Left lobe of liver (tissue), 2 donors: ENCODE measurements at regions not wholly inside any gene's neighbourhood (a gene's known extent, or its start where the extent isn't known, plus 50 kb on each side); places are given as distances from the start of the nearest gene placed in this dataset.
"Not testable (repeated sequence)": the region's sequence is repeated elsewhere in the genome, so short reads cannot be mapped to it uniquely, and the experiment has no call there.

Experiments
- ATAC-seq: fragments of 200-7000 bp; cut with Tn5 transposase; one replicate; pipeline ENCODE4 v1.9.1; 2020; ENCODE audit warnings: mild to moderate bottlenecking, moderate library complexity
- DNase-seq: peaks from one replicate; pipeline ENCODE4 v3.0.0-alpha.2; 2020; ENCODE audit warnings: low spot score
- donor health status: DM: no; HTN: no; CAD: no; lungs with moderate emphysema.
- donor health status: DM: no; HTN: yes; CAD: no.

DNA sequence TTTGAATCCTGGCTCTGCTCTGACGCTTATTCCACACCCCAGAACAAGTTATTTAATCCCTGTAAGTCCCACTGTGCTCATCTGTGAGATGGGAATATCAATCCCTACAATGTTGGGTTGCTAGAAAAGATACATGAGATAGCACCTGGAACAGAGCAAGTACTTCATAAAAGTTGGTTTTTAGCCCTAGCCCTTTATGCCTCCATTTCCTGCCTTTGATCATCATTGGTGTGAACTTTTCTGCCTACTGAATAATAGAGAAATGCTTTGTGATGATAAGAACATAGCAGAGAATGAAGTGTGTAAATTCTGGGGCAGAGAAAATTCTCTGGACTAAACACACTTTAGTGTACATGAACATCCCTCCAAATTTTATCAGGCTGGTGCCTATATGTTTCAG lies 90.3 kb upstream of the RANBP6 start:
- DNase-seq (no peak), ATAC-seq (no peak)

DNA sequence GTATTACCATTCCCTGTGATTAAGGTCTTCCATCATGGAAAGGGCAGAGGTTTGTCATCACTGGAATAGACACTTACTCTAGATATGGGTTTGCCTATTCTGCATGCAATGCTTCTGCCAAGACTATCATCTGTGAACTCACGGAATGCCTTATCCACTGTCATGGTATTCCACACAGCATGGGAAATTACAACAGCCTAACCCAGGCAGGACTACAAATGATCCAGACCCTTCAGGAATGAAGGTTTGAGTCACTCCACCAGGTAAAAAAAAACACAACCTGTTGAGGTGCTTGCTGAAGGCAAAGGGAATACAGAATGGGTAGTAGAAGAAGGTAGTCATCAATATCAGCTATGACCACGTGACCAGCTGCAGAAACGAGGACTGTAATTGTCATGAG lies 89.0 kb upstream of the RANBP6 start:
- DNase-seq, ATAC-seq: not testable (repeated sequence)

DNA sequence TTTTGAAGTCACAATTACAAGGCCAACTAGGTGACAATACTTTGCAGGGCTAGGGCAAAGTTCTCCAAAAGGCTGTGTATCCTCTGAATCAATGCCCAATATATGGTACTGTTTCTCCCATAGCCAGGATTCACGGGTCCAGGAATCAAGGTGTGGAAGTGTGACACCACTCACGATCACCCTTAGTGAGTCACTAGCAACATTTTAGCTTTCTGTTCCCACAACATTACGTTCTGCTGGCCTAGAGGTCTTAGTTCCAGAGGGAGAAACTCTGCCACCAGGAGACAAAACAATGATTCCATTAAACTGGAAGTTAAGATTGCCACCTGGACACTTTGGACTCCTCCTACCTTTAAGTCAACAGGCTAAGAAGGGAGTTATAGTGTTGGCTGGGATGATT lies 88.5 kb upstream of the RANBP6 start:
- ATAC-seq, DNase-seq: not testable (repeated sequence)

DNA sequence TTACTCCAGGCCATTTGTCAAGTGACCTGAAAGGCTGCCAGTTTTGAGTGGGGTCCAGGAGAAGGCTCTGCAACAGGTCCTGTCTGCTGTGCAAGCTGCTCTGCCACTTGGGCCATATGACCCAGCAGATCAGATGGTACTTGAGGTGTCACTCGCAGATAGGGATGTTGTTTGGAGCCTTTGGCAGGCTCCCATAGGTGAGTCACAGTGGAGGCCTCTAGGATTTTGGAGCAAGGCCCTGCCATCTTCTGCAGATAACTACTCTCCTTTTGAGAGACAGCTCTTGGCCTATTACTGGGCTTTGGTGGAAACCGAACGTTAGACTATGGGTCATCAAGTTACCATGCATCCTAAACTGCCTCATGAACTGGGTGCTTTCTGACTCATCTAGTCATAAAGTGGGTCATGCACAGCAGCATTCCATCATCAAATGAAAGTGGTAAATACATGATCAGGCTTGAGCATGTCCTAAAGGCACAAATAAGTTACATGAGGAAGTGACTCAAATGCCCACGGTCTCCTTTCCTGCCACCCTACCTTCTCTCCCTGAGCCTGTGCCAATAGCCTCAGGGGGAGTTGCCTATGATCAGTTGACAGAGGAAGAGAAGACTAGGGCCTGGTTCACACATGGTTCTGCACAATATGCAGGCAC lies 87.0 kb upstream of the RANBP6 start:
- not testable (repeated sequence) for DNase-seq, ATAC-seq

DNA sequence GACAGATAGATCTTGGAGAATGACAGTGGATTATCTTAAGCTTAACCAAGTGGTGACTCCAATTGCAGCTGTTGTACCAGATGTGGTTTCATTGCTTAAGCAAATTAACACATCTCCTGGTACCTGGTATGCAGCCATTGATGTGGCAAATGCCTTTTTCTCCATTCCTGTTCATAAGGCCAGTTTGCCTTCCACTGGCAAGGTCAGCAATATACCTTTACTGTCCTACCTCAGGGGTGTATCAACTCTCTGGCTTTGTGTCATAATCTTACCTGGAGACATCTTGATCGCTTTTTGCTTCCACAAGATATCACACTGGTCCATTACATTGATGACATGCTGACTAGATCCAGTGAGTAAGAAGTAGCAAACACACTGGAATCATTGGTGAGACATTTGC lies 86.3 kb upstream of the RANBP6 start:
- DNase-seq, ATAC-seq: not testable (repeated sequence)

DNA sequence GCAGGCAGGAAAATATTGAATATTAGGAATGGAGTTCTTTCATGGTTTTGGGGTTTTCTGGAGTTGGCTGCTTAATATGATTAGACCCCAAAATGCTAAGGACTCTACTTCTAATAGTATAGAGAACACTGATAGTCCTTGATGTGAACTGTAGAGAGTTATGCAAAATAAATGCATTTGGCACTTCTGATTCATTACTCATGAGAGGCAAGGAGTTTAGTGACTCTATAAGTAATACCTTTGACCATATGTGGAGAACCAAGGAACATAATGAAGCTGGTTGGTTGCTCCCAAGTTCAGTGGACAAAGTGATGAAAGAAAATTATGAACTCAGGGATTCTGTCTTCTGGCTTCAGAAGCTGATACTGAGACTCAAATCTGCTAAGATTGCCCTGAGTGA lies 83.9 kb upstream of the RANBP6 start:
- not testable (repeated sequence) for DNase-seq, ATAC-seq

DNA sequence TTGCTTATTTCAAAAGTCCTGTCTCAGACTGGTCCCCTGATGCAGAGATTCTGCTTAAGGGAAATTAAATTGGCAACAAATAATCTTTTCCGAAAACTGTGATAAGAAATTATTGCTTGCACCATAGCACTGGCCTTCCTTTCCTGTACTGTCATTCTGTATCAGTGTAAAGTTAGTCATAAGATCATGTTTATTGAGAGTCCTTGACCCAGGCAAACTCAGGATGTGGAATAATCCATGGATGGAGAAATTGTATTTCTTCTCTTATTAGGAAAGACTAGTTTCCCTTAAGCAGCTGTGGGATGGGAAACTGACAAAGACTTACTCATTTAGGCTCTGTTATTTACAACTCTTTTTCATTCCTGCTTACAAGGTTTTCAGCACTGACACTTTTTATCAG lies 83.0 kb upstream of the RANBP6 start:
- peak; percentile 15 for ATAC-seq
- DNase-seq = no peak

DNA sequence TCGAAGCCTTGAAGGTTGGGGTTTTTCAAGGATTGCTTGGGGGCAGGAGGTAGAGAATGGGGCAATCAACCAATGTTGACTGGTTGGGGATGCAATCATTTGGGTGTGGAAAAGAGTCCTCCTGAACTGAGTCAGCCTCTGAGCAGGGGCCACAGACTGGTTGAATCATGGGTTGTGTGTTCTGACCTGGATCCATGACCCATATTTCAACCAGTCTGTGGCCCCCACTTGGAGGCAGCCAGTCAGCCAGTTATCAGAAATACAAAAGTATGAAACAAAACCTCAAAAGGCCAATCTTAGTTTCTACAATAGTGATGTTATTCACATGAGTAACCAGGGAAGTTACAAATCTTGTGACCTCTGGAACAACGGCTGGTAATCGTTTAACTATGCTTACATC lies 81.4 kb upstream of the RANBP6 start:
- DNase-seq (no peak), ATAC-seq (no peak)

DNA sequence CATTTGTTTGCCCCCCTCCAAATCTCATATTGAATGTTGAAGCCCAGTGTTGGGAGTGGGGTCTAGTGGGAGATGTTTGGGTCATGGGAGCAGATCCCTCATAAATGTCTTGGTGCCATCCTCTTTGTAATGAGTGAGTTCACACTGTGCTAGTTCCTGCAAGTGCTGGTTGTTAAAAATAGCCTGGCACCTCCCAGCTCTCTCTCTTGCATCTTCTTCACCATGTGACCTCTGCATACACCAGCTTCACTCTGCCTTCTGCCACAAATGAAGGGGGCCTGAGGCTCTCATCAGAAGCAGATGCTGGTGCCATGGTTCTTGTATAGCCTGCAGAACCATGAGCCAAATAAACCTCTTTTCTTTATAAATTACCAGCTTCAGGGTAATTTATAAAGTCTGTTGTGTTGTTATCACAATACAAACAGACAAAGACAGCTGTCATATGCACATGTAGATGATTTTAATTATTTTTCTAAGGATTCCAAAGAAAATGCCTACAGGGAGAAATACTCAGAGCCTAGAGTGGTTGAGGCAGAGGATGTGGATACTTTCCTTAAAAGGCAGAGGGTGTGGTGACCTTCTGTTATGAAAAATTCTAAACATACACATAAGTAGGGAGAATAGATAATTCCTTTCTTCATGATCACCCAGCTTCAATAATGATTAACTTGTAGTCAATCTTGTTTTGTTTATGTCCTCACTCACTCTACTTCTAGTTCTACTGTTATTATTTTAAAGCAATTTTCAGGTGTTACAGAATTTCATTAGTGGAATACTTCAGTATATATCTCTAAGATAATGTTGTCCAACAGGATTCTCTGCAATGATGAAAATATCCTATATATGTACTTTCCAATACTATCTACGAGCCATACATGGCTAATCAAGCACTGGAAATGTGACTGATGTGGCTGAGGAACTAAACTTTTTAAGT lies 75.1 kb upstream of the RANBP6 start:
- DNase-seq (no peak), ATAC-seq (no peak)

DNA sequence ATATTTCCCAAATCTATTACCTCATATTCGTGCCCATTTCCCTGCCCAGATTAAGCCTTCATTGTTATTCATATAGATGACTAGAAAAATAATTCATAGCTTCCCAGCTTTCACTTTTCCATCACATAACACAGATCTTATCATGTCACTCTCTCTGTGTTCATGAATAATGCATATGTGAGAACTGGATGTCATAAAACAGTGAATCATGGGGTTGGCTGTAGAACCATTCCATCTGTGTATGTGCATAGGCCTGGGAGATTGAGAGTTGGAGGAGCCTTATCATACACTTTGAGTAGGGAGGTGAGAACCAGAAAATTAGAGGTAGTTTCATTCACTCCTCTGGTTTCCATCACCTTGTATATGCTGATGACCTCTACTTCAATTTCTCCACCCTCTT lies 73.9 kb upstream of the RANBP6 start:
- DNase-seq (no peak), ATAC-seq (no peak)

DNA sequence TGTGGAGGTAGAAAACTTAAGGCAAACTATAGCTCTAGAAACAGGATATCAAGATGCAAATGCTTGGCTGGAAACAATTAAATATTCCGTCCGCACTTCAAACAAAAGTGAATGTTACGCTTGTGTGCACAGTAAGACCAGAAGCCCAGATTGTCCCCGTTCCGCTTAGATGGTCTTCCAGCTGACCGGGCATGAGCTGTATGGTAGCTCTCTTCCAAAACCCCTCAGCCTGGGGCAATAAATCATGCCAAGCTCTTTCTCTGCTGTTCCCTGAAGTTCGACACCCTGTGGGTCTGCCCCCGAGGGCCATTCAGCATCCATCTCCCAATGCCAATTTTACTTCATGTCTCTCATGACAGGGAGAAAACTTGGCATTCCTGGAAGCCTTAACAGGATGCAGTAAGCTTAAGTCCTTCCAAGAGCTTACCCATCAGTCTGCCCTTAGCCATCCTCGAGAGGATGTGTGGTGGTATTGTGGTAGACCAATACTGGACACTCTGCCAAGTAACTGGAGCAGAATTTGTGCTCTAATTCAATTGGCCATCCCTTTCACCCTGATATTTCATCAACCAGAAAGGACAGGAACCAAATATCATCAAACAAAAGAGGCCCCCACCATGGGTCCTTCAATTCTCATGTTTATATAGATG lies 70.7 kb upstream of the RANBP6 start:
- ATAC-seq (no peak), DNase-seq (no peak)

DNA sequence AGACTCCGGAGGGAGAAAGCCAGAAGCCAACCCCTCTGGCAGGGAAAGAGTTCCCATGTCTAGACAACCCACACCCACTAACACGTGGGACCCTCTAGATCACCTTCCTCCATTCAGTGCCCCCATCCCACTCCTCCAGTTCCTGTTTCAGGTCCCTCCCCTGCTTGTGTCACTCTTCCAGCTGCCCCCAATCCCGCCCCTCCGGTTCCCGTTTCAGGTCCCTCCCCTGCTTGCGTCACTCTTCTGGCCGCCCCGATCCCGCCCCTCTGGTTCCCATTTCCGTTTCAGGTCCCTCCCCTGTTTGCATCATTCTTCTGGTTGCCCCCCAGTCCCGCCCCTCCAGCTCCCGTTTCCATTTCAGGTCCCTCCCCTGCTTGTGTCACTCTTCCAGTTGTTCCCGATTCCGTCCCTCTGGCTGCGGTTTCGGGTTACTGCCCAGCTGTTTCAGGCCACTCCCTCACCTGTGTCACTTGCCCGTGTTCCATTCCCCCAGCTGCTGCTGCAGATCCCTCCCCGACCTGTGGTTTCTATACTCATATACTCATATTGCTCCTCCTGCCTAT lies 64.8 kb upstream of the RANBP6 start:
- ATAC-seq (peak; percentile 96), DNase-seq (peak; percentile 81)

DNA sequence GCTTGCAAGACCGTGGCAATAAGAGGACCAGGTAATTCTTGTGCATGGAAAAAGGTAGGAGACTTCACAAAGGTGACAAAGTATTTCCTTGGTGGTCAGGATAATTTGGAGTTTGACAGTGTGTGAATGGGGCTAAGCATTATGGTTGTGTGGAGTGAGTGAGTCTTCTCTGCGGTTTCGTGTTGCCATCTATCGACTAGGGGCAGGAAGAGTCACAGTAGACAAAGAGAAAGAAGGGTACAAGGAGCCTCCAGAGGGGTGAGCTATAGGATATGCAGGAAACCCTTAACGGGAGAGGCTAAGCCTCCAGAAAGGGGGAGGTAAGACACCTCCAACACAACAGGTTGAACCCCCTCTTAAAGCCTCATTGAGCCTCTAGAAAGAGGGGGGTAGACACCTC lies 64.0 kb upstream of the RANBP6 start:
- DNase-seq (no peak), ATAC-seq (no peak)

DNA sequence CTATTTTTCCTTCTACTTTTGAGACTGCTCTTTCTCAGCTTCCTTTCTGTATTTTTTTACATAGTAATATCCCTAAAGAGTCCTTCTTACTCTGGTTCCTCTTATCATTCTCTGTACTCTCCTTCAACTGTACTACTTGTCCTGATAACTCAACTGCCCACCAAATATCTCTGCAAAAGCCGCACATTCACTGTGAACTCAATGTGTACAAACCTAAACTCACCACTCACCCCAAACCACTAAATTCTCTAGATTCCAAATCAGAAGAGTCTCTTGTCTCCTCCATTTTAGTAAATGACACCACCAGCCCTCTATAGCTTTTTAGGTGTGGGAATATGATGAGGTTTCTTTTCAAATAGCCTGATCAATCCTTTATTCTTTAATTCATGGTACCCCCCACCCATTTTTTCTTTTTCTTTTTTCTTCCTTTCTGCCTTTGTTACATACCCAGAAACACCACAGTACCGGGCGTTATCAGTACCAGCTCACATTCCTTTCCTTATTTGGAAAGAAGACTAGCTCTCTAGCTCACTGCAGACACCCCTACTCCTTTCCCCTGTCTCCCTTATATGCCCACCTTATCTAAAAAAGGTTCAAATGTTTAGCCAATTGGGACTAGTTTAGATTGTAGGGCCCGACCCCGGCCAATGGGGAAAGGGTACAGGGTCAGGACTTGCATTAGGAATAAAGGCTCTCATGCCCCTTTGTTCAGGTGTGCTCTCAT lies 63.1 kb upstream of the RANBP6 start:
- DNase-seq = no peak
- no peak for ATAC-seq

DNA sequence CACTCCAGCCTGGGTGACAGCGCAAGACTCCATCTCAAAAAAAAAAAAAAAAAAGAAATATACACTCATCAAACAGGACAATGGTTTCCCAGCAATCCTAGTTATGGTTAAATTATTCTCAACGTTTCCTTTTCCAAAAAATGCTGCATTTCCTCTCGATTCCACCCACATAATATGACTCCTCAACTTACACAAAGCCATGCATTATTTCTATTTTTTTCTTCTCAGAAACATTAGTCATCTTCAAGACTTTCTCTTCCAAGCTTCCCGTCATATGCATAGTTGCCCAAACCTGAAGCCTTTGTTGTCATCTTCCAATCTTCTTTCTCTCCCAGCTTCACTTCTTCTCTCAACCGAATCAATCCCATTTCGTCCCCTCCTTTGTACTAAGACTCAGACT lies 61.4 kb upstream of the RANBP6 start:
- ATAC-seq = no peak

DNA sequence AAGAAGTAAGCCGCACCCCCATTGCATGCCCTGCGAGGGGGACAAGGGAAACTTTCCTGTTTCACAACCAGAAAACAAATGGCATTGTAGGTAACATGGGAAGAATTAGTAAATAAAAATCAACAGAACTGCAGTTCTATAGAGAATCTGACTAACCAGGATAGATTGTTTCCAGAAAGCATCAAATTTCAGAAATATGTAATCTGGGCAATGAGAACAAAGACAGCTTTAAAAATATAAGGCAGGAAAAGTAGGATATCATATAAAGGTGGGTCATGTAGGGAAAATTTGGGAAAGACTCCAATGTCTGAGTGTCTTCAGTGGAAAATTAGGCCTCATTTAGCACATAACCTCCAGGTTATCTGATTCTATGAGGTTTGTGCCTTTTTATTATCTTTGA lies 58.3 kb upstream of the RANBP6 start:
- ATAC-seq = no peak

More for the DNA sequence above, 61.4 kb upstream of the RANBP6 start:
- DNase-seq = no peak

DNA sequence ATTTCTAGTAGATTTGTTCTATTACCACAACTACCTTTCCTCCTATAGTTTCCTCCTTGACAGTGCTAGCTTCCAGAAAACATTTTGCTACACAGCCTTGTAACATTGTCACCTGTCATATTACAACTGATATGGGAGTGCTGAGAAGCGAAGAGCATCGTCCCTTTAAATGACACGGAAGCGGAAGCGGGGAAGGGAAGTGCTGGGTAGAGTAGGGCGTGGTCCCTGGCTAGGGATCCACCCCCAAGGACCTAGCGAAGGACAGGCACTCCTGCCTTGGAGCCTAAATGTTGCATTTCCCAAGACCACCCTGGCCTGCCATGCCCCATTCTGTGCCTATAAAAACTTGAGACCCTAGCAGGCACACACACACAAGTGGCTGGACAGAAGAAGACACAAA lies 57.4 kb upstream of the RANBP6 start:
- ATAC-seq (no peak), DNase-seq (no peak)

More for the DNA sequence above, 58.3 kb upstream of the RANBP6 start:
- DNase-seq = no peak

DNA sequence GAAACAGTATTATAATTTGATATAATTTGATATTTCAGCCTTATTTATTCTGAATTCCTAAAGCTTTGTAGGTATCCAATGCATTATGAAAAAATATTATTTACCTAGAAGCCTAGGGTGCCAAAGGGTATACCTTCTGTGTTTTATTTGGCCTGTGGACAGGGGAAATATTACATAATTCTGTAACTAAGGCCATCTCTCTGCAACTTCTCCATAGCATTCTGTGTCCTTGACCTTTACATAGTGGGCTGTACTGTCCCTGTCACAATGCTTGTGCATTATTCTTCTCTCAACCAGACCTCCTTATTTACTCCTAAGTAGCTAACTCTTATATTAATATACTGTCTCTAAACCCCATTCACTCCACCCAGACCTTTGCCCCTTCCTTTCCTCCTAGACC lies 57.0 kb upstream of the RANBP6 start:
- DNase-seq = no peak
- peak; percentile 62 for ATAC-seq

DNA sequence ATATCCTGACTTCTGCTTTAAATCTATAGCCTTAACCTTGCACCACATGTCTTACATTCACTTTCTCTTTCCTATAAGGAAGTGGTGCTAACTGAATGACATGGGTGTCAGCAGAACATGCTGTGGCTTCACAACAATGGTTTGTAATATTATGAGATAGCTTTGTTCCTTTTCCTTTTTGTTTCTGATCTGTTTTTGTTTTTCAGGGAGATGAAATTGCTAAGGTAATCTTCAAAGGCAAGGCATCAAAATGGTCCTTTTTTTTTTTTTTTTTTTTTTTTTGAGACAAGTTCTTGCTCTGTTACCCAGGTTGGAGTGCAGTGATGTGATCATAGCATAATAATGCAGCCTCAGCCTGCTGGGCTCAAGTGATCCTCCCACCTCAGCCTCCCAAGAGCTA lies 53.6 kb upstream of the RANBP6 start:
- ATAC-seq (peak; percentile 40), DNase-seq (no peak)

DNA sequence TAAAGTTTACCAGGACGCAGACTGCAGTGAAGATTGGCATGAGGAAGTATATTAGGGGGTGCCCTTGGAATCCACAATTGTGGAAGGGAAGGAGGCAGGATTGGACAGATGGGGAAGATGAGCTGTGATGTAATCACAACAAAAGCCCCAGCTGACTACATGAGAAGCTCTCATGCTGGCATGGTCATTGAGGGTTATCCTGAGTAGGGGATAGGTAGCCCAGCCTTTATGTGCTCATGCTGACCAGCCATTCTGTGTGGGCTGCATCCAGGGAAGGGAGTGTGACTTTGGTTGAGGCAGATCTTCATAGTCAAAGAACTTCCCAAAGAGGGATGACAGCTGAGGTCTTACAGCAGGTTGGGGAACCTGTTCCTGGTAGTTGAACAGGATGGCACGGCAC lies 52.0 kb upstream of the RANBP6 start:
- no peak for DNase-seq

More for the DNA sequence above, 52.0 kb upstream of the RANBP6 start:
- ATAC-seq = no peak
